ENCODE measurements at regions not wholly inside any gene's neighbourhood (a gene's known extent, or its start where the extent isn't known, plus 50 kb on each side); places are given as distances from the start of the nearest gene placed in this dataset.

DNA sequence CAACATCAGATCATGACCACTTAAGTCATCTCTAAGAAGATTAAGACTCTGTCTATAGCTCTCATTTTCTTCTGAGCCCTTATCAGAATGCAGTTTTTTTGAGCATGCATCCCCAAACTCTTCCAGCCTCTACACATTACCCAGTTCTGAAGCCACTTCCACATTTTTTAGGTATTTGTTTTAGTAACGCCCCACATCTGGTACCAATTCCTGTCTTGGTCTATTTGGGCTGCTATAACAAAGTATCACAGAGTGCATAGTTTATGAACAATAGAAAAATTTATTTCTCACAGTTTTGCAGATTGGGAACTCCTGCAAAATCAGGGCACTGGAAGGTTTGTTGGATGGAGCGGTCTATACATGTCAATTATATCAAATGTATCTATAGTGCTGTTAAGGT lies 107.7 kb upstream of the KCND2 start:
- TF ChIP-seq, protein P1, sequence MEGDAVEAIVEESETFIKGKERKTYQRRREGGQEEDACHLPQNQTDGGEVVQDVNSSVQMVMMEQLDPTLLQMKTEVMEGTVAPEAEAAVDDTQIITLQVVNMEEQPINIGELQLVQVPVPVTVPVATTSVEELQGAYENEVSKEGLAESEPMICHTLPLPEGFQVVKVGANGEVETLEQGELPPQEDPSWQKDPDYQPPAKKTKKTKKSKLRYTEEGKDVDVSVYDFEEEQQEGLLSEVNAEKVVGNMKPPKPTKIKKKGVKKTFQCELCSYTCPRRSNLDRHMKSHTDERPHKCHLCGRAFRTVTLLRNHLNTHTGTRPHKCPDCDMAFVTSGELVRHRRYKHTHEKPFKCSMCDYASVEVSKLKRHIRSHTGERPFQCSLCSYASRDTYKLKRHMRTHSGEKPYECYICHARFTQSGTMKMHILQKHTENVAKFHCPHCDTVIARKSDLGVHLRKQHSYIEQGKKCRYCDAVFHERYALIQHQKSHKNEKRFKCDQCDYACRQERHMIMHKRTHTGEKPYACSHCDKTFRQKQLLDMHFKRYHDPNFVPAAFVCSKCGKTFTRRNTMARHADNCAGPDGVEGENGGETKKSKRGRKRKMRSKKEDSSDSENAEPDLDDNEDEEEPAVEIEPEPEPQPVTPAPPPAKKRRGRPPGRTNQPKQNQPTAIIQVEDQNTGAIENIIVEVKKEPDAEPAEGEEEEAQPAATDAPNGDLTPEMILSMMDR (IDR thresholded peaks at IDR 0.05): no peak
- no peak for TF ChIP-seq EP300 (IDR thresholded peaks at IDR 0.05)

Data from tibial nerve (tissue), 4 donors.